Smooth muscle cell (in vitro differentiated cells): ENCODE measurements at regions not wholly inside any gene's neighbourhood (a gene's known extent, or its start where the extent isn't known, plus 50 kb on each side); places are given as distances from the start of the nearest gene placed in this dataset.
A peak's percentile ranks its signal among the peaks of the same experiment; 100 is the strongest.

Source experiments
- DNase-seq: peaks from one replicate; lab custom pipeline; 2025; ENCODE audit not compliant: unreplicated experiment; lab: John Stamatoyannopoulos, UW
- H2AFZ ChIP-seq: fragments of 200-600 bp; sonication (generic); 2 replicates; pipeline ENCODE4 v1.6.0; 2016; ENCODE audit warnings: antibody characterized with exemption, low read depth, mild to moderate bottlenecking
- H3F3A ChIP-seq: fragments of 200-600 bp; sonication (generic); 2 replicates; pipeline ENCODE4 v1.6.0; 2017; ENCODE audit warnings: antibody characterized with exemption, low read depth
- H3K27ac ChIP-seq: fragments of 200-600 bp; sonication (generic); 2 replicates; pipeline ENCODE4 v1.5.1; 2016; ENCODE audit warnings: low read depth, mild to moderate bottlenecking
- H3K27me3 ChIP-seq: fragments of 200-600 bp; sonication (generic); 2 replicates; pipeline ENCODE4 v1.6.1; 2016; ENCODE audit warnings: low read depth, mild to moderate bottlenecking
- H3K36me3 ChIP-seq: fragments of 200-600 bp; sonication (generic); 2 replicates; pipeline ENCODE4 v1.5.1; 2016; ENCODE audit warnings: low read depth
- H3K4me1 ChIP-seq: fragments of 200-600 bp; sonication (generic); 2 replicates; pipeline ENCODE4 v1.5.1; 2016; ENCODE audit warnings: low read depth
- H3K4me2 ChIP-seq: fragments of 200-600 bp; sonication (generic); 2 replicates; pipeline ENCODE4 v1.6.0; 2016; ENCODE audit warnings: mild to moderate bottlenecking
- H3K4me3 ChIP-seq: fragments of 200-600 bp; sonication (generic); 2 replicates; pipeline ENCODE4 v1.5.1; 2016; ENCODE audit warnings: mild to moderate bottlenecking
- H3K79me2 ChIP-seq: fragments of 200-600 bp; sonication (generic); 2 replicates; pipeline ENCODE4 v1.6.0; 2016; ENCODE audit warnings: low read depth, mild to moderate bottlenecking
- H3K9ac ChIP-seq: fragments of 200-600 bp; sonication (generic); 2 replicates; pipeline ENCODE4 v1.6.0; 2016; ENCODE audit warnings: low read depth
- H3K9me3 ChIP-seq: fragments of 200-600 bp; sonication (generic); replicated peaks from 2 replicates; pipeline ENCODE4 v1.5.1; 2016; ENCODE audit warnings: low read depth
- H4K20me1 ChIP-seq: fragments of 200-600 bp; sonication (generic); 2 replicates; pipeline ENCODE4 v1.6.0; 2016; ENCODE audit warnings: low read depth
- CTCF ChIP-seq: fragments of 200-600 bp; sonication (generic); IDR thresholded peaks from 2 replicates; pipeline ENCODE4 v1.5.1; 2017; ENCODE audit warnings: borderline replicate concordance, mild to moderate bottlenecking, antibody characterized with exemption; ENCODE audit not compliant: insufficient read depth, poor library complexity, severe bottlenecking
- WGBS: methylation state at CpG from one replicate; pipeline ENCODE4 v1.1.7; 2016; ENCODE audit warnings: low lambda C conversion rate; 5-methylcytosine and 5-hydroxymethylcytosine counted together

- H3K27me3 ChIP-seq: no peaks in the 10 kb centered on the region
- H3K4me1 ChIP-seq: no peaks in the 10 kb centered on the region
- H3K79me2 ChIP-seq: no peaks in the 10 kb centered on the region
- H3K36me3 ChIP-seq: no peaks in the 10 kb centered on the region
- WGBS: 25% methylated on average over 9 of the region's 9 CpGs
- peak overlapping the region; percentile 72 for H3K4me2 ChIP-seq
- H3K27ac ChIP-seq: peak overlapping the region; percentile 75
- H3F3A ChIP-seq: no peaks in the 10 kb centered on the region
- peak overlapping the region; percentile 33 for H3K9ac ChIP-seq
- no peaks in the 10 kb centered on the region for H3K9me3 ChIP-seq
- no peak overlapping the region for H2AFZ ChIP-seq
- no peak overlapping the region for H3K4me3 ChIP-seq
- DNase-seq: no peak
- TF ChIP-seq CTCF: peak; percentile 17
- H4K20me1 ChIP-seq: no peaks in the 10 kb centered on the region
These were observed 143.7 kb downstream of the ATL2 start for GRCh38 chr2:38233231-38233983.

- 100% methylated on average over 1 of the region's 1 CpG for WGBS
These were observed 144.6 kb downstream of the ATL2 start for GRCh38 chr2:38232454-38232853.

DNA sequence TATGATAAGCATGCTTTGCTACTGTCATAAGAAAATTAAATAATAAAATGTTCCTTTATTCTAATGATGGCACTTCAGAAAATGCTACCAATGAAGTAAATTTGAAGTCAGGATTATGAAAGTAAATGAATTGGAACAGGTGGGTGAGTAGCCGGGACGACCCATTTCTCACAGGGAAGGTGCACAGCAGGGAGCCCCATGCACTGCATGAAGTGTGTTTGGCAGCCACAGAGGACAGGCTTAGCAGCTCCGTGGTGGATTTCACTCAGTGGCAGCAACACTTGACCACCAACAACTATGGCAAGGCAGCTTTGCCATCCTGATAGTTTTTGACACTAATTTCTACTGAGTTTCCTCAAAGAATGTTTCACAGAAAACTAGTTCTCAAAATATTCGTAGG, 146.3 kb downstream of the ATL2 start:
- H3K27me3 ChIP-seq: no peaks in the 10 kb centered on the region
- no peak for TF ChIP-seq CTCF
- H3K9me3 ChIP-seq: no peaks in the 10 kb centered on the region
- no peak overlapping the region for H3K27ac ChIP-seq
- no peak for DNase-seq
- no peaks in the 10 kb centered on the region for H3K79me2 ChIP-seq
- no peaks in the 10 kb centered on the region for H3K36me3 ChIP-seq
- H3K9ac ChIP-seq: no peak overlapping the region
- H4K20me1 ChIP-seq: no peaks in the 10 kb centered on the region
- no peak overlapping the region for H3K4me2 ChIP-seq
- H3F3A ChIP-seq: no peaks in the 10 kb centered on the region
- 76% methylated on average over 4 of the region's 4 CpGs for WGBS
- H2AFZ ChIP-seq: no peak overlapping the region
- H3K4me1 ChIP-seq: no peaks in the 10 kb centered on the region
- no peak overlapping the region for H3K4me3 ChIP-seq

More at GRCh38 chr2:38232454-38232853, 144.6 kb downstream of the ATL2 start:
- peak overlapping the region; percentile 75 for H3K27ac ChIP-seq
- no peak overlapping the region for H3K4me2 ChIP-seq
- no peaks in the 10 kb centered on the region for H3K4me1 ChIP-seq
- no peaks in the 10 kb centered on the region for H3K27me3 ChIP-seq
- H3K4me3 ChIP-seq: no peak overlapping the region
- H3K9me3 ChIP-seq: no peaks in the 10 kb centered on the region
- no peak for TF ChIP-seq CTCF
- no peak for DNase-seq
- H2AFZ ChIP-seq: no peak overlapping the region
- H4K20me1 ChIP-seq: no peaks in the 10 kb centered on the region
- H3K36me3 ChIP-seq: no peaks in the 10 kb centered on the region
- peak overlapping the region; percentile 33 for H3K9ac ChIP-seq
- no peaks in the 10 kb centered on the region for H3K79me2 ChIP-seq
- H3F3A ChIP-seq: no peaks in the 10 kb centered on the region

DNA sequence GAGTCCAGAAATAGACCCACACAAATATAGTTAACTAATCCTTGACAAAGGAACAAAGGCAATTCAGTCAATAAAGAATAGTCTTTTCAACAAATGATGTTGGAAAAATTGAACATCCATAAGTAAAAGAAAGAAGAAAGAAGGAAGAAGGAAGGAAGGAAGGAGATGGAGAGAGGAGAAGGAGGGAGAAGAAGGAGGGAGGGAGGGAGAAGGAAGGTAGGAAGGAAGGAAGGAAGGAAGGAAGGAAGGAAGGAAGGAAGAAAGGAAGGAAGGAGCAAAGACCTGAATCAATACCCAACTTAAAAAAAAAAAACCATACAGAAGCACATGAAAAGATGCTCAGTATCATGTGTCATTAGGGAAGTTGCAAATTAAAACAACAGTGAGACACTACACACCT, 148.3 kb downstream of the ATL2 start:
- Histone ChIP-seq H3K79me2 (no peaks in the 10 kb centered on the region), H3K4me3 (no peak overlapping the region), H3K36me3 (no peaks in the 10 kb centered on the region), H4K20me1 (no peaks in the 10 kb centered on the region), H3K9ac (no peak overlapping the region), H3K9me3 (no peaks in the 10 kb centered on the region), H3K27me3 (no peaks in the 10 kb centered on the region), H3F3A (no peaks in the 10 kb centered on the region), H3K4me1 (peaks cover 12% of the 10 kb centered on the region), H3K4me2 (no peak overlapping the region), H3K27ac (no peak overlapping the region), H2AFZ (no peak overlapping the region)
- no peak for DNase-seq
- no peak for TF ChIP-seq CTCF
